ENCODE measurements at regions not wholly inside any gene's neighbourhood (a gene's known extent, or its start where the extent isn't known, plus 50 kb on each side); places are given as distances from the start of the nearest gene placed in this dataset.
"Not testable (repeated sequence)": the region's sequence is repeated elsewhere in the genome, so short reads cannot be mapped to it uniquely, and the experiment has no call there.

- no peak for DNase-seq
Observed at GRCh38 chr1:81525085-81525484, 275.6 kb upstream of the ADGRL2 start.

- DNase-seq: no peak
Observed at GRCh38 chr1:81519987-81520386, 280.7 kb upstream of the ADGRL2 start.

GRCh38 chr1:81517987-81518386 lies 282.7 kb upstream of the ADGRL2 start:
- no peak for DNase-seq

GRCh38 chr1:81513796-81514354 lies 286.9 kb upstream of the ADGRL2 start:
- no peak for DNase-seq

GRCh38 chr1:81512252-81513003 lies 288.3 kb upstream of the ADGRL2 start:
- DNase-seq: no peak

- DNase-seq: no peak
Observed at GRCh38 chr1:81511281-81511680, 289.5 kb upstream of the ADGRL2 start.

GRCh38 chr1:81510701-81511100 lies 290.0 kb upstream of the ADGRL2 start:
- DNase-seq: no peak

- no peak for DNase-seq
Observed at GRCh38 chr1:81509594-81509993, 291.1 kb upstream of the ADGRL2 start.

- DNase-seq: no peak
Observed at GRCh38 chr1:81506699-81507098, 294.0 kb upstream of the ADGRL2 start.

- no peak for DNase-seq
Observed at GRCh38 chr1:81505831-81506230, 294.9 kb upstream of the ADGRL2 start.

- not testable (repeated sequence) for DNase-seq
Observed at GRCh38 chr1:81504820-81505219, 295.9 kb upstream of the ADGRL2 start.

- DNase-seq: not testable (repeated sequence)
Observed at GRCh38 chr1:81502705-81503104, 298.0 kb upstream of the ADGRL2 start.

- not testable (repeated sequence) for DNase-seq
Observed at GRCh38 chr1:81501485-81501884, 299.2 kb upstream of the ADGRL2 start.

GRCh38 chr1:81499487-81499886 lies 301.2 kb upstream of the ADGRL2 start:
- no peak for DNase-seq

GRCh38 chr1:81498471-81499462 lies 302.0 kb upstream of the ADGRL2 start:
- DNase-seq: peak; percentile 18

- no peak for DNase-seq
Observed at GRCh38 chr1:81496349-81496748, 304.4 kb upstream of the ADGRL2 start.

GRCh38 chr1:81493102-81493869 lies 307.4 kb upstream of the ADGRL2 start:
- DNase-seq: no peak

GRCh38 chr1:81492628-81493027 lies 308.1 kb upstream of the ADGRL2 start:
- DNase-seq: no peak

- DNase-seq: no peak
Observed at GRCh38 chr1:81490614-81491013, 310.1 kb upstream of the ADGRL2 start.

- no peak for DNase-seq
Observed at GRCh38 chr1:81489372-81489934, 311.3 kb upstream of the ADGRL2 start.

GRCh38 chr1:81484284-81484683 lies 316.4 kb upstream of the ADGRL2 start:
- DNase-seq: no peak

GRCh38 chr1:81478219-81478618 lies 322.5 kb upstream of the ADGRL2 start:
- DNase-seq: no peak

Data from right kidney (tissue), 1 donor.